ENCODE measurements at regions not wholly inside any gene's neighbourhood (a gene's known extent, or its start where the extent isn't known, plus 50 kb on each side); places are given as distances from the start of the nearest gene placed in this dataset.

GRCh38 chr6:170160628-170161611 is 130.0 kb downstream of the DLL1 start:
- no peak overlapping the region for H3K4me3 ChIP-seq (ENCODE audit: low read depth, low read length)
- in situ Hi-C loops (cut with HindIII; ENCODE audit: low sequenced_read_pairs), result no loop called here
- DNase-seq (ENCODE audit: low read depth), result no peak
- TF ChIP-seq CTCF (IDR thresholded peaks at IDR 0.05; ENCODE audit: low read depth, low read length, missing control alignments), result no peak

DNA sequence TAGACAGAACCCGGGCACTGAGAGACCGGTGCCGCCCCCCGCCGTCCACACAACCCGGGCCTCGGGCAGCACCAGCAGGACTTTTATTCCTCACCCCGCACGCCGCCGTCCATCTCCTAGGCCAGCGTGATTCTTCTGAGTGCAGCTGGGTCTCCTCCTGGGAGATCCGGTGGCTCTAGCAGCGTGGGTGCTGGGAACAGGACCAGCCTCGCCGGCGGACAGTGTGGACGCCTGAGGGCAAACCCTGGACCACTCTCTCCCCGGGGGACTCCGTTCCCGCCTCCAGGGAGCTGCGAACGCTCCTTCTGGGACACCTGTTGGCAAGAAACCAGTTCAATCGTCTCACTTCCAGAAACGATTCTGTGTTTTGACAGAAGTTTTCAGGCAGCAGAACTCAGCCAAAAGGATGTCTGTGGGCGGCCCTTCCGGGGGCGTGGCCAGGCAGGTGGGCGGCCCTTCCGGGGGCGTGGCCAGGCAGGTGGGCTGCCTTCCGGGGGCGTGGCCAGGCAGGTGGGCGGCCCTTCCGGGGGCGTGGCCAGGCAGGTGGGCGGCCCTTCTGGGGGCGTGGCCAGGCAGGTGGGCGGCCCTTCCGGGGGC is 130.7 kb downstream of the DLL1 start:
- in situ Hi-C loops (cut with HindIII; ENCODE audit: low sequenced_read_pairs), result no loop called here
- DNase-seq (ENCODE audit: low read depth), result no peak

GRCh38 chr6:170159022-170159965 is 131.6 kb downstream of the DLL1 start:
- in situ Hi-C loops (cut with HindIII; ENCODE audit: low sequenced_read_pairs), result no loop called here
- no peak overlapping the region for H3K4me3 ChIP-seq (ENCODE audit: low read depth, low read length)
- TF ChIP-seq CTCF (IDR thresholded peaks at IDR 0.05; ENCODE audit: low read depth, low read length, missing control alignments), result no peak
- DNase-seq (ENCODE audit: low read depth), result no peak

More for the DNA sequence above, 130.7 kb downstream of the DLL1 start:
- no peak overlapping the region for H3K4me3 ChIP-seq (ENCODE audit: low read depth, low read length)
- no peak for TF ChIP-seq CTCF (IDR thresholded peaks at IDR 0.05; ENCODE audit: low read depth, low read length, missing control alignments)

GRCh38 chr6:170158296-170159021 is 132.4 kb downstream of the DLL1 start:
- in situ Hi-C loops (cut with HindIII; ENCODE audit: low sequenced_read_pairs), result no loop called here

DNA sequence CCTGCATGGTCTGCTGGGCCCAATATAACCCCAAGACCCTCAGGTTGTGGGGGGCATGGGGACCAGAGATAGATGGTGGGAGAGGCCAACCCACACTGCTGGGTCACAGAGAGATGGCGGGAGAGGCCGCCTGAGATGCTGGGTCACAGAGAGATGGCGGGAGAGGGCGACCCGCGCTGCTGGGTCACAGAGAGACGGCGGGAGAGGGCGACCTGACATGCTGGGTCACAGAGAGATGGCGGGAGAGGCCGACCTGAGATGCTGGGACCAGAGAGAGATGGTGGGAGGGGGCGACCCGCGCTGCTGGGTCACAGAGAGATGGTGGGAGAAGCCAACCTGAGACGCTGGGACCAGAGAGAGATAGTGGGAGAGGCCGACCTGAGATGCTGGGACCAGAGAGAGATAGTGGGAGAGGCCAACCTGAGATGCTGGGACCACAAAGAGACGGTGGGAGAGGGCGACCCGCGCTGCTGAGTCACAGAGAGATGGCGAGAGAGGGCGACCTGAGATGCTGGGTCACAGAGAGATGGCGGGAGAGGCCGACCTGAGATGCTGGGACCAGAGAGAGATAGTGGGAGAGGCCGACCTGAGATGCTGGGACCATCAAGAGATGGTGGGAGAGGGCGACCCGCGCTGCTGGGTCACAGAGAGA is 133.2 kb downstream of the DLL1 start:
- no peak for DNase-seq (ENCODE audit: low read depth)
- no peak for TF ChIP-seq CTCF (IDR thresholded peaks at IDR 0.05; ENCODE audit: low read depth, low read length, missing control alignments)
- H3K4me3 ChIP-seq (ENCODE audit: low read depth, low read length), result no peak overlapping the region
- in situ Hi-C loops (cut with HindIII; ENCODE audit: low sequenced_read_pairs), result no loop called here

More at GRCh38 chr6:170158296-170159021, 132.4 kb downstream of the DLL1 start:
- DNase-seq (ENCODE audit: low read depth), result no peak
- no peak for TF ChIP-seq CTCF (IDR thresholded peaks at IDR 0.05; ENCODE audit: low read depth, low read length, missing control alignments)
- no peak overlapping the region for H3K4me3 ChIP-seq (ENCODE audit: low read depth, low read length)

Measured in astrocyte of the cerebellum (primary cell).